ENCODE measurements at regions not wholly inside any gene's neighbourhood (a gene's known extent, or its start where the extent isn't known, plus 50 kb on each side); places are given as distances from the start of the nearest gene placed in this dataset.
"Not testable (repeated sequence)": the region's sequence is repeated elsewhere in the genome, so short reads cannot be mapped to it uniquely, and the experiment has no call there.

DNA sequence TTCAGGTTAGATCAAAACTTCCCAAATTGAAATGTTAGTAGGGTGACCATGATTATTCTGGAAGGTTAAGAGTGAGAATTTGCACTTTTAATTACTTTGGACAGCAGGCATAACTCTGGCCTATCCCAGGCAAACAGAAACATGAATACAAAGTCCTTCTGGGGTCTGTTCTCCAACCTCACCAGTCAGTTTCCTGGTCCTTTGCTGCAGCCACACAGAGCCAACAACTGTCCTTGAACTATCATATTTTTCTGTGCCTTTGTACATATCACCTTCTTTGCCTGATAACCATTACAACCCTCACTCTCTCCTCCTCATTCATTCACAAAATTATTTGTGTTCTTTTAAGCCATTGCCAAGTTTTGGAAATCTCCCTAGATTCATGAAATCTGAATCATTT lies 126.0 kb upstream of the GBE1 start:
- DNase-seq: no peak

DNA sequence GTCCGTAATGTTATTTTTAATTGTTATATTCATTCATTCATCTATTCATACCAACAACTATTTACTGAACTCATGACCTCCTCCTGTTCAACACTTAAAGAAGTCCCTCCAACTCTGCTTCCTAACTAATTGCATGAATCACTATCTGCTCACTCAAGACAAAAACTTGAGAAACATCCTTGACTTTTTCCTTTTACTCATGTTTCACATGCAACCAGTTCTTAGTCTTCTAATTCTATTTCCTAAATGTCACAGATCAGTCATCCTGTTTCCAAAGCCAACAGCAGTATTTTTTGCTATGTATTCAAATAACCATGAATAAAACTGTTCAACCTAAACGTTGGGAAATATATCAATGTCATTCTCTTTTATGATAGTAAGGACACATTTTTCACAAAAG lies 124.6 kb upstream of the GBE1 start:
- DNase-seq: no peak

DNA sequence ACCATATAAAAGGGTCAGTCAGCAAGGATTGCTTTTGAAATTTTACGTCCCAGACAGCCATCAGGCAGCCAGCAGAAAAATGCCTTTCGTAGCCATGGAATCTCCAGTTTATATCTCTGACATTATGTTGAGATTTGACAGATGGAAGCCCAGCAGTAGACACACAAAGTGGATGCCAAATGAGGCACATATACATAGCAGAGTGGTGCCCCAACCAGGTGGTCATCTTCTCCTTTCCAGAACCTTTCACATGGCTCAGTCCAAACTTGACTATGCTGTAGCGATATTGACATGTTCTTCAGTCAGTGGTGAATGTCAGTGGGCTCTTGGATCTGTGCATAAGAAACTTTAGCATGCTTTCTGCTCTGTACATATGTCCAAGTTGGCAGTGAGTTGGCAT lies 123.3 kb upstream of the GBE1 start:
- DNase-seq: no peak

DNA sequence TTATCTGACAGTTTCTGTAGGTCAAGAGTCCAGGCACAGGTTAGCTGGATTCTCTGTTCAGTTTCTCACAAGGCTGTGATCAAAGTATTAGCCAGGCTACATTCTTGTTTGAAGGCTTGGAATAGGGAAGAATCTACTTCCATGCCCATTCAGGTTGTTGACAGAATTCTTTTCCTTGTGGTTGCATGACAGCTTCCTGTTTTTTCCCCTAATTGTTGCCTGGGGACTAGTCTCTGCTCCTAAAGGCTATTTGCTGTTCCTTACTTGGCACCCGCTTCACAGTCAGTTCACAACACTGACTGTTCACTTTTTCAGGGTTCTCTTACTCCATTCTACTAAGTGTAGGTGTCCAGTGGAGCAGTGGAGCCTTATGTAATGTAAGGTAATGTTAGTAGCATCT lies 115.4 kb upstream of the GBE1 start:
- DNase-seq: no peak

DNA sequence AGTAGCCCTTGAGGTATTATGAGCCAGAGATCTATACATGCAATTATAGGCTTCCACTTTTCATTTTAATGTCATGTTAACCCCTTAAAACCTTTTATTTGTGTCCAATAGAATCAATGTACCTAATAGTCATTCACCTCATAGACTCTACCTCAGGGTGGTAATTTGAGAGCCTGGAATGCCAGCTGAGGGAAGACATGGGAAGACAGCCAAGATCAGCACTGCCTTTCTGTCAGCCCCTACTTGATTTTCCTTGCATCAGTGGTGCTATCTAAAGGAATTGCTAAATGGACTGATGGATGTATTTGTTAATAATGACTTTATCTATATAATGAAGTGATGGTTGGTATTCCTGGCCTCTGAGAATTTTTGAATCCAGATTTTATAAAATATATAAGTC lies 113.3 kb upstream of the GBE1 start:
- DNase-seq: no peak

DNA sequence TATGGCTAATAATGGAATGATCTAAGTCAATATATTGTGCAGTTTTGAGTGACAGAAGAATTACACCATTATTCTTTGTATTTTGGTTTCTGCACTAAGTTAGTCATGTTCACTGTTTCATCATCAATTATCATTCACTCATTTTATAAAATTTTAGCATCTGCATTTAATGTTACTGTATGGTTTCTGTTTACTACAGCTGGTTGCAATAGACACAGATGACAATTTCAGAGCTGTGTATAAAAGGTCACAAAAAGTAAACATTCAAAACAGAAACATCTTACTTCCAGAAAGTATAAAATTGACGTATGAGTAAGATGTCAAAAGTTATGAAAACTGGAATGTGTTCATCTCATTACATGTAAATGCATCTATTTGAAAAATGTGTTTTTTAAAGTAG lies 111.1 kb upstream of the GBE1 start:
- no peak for DNase-seq

DNA sequence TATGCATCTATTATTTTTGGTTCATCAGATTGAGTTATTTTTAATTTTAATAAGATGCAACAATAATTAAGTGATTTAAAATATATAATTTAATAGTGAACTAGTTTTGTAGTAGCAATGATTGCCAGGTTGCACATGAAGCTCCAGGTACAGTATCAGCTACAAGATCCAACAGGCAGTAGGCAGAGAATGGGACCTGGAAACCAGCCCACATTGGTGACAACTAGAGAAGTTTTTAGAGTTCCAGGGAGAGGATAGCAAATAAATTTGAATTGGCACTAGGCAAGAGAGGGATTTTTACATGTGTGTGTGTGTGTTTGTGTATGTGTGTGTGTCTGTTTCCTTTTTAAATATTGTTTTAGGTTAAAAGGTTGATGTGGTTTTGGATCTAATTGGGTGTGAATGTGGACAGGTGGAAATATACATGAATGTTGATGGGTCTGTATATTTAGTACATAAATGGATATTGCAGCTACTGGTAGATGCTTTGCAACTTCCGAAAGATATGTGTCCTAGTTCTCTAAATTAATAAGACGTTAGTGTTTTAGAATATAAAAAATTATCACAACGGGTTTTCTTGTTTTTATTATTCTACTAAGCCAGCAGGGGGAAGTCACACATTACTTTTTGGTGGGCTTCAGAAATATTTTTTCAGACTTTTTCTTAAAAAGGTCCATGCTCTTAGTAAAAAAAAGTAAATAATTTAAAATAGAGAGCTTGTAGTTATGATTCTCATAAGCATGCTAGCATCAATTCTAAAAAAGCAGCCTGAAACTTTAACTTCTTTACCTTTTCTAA lies 110.1 kb upstream of the GBE1 start:
- no peak for DNase-seq

DNA sequence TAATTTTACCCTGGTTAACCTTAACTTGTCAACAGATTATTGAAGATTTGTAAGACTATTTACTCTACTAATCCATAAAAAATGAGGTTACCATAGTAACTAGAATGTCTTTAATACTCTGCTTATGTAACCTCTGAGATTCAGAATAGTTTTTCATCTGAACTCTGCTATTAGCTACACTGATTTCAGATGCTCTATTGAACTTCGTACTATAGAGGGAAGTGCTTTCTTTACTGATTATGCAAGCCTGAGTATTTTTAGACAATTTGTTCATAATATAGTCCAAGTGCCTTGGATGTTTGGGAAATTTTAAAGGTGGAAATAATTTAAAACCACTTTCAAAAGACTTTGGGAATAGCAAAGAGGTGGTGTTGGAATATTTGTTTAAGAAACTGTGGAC lies 107.9 kb upstream of the GBE1 start:
- no peak for DNase-seq

DNA sequence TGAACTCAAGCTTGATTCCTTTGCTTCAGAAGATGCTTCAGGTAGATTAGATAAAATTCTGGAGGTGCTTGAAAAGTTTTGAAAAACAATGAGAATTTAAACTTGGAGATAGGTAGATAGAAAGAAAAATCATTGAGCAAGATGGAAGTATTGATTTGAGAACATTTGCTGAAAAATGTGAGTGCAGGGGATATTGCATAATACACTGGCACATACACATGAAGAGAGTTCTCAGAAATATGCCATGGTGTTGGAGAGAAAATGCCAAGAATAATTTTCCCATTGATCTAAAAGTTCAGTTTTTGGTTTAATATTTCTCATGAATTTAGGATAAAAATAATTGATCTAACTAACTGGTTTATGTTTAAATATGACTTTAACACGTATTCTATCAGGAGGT lies 107.2 kb upstream of the GBE1 start:
- DNase-seq: no peak

DNA sequence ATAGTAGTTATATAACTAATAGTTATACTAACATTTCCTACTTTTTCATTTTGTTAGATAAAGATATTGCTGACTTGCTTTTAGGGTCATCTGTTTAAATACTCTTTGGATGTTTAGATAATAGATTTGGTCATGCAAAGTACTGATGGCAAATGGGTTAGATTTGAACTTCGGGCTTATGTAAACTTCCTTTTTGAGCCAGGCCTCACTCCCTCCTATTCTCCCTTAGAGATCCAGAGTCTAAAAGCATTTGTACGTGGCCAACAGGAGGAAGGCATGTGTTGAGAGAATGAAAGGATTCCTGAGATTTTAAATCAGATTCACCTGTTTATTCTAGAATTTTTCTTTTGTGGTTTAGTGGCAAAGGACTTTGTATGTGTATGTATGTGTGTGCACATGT lies 106.4 kb upstream of the GBE1 start:
- DNase-seq: no peak

DNA sequence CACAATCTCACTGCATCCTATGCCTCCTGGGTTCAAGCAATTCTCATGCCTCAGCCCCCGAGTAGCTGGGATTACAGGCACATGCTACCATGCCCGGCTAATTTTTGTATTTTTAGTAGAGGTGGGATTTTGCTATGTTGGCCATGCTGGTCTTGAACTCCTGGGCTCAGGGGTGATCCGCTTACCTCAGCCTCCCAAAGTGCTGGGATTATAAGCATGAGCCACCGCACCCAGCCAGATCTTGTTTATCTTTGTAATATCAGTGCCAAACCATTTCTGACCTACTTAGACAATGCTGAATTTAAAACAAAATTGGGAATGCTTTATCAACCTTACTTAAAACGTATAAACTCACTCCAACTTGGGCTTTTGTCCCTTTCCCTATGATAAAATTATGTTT lies 103.7 kb upstream of the GBE1 start:
- DNase-seq: not testable (repeated sequence)

DNA sequence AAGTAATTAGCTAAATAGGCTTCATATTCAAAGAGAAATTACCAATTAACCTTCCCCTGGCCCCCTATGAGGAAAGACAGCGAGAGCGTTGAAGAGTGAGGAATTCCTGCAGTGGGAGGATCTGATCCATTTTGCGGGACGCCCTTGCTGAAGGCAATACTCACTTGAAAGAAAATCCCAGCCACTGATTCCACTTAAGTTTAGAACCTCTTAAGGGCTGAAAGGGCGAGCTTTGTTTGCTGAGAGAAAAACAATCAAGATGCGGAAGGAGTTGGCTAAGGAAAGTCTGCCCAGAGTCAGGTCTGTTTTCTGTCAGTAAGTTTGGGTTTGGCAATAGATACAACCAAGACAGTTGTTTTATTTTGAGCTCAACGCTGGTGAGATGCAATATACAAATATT lies 102.8 kb upstream of the GBE1 start:
- no peak for DNase-seq

DNA sequence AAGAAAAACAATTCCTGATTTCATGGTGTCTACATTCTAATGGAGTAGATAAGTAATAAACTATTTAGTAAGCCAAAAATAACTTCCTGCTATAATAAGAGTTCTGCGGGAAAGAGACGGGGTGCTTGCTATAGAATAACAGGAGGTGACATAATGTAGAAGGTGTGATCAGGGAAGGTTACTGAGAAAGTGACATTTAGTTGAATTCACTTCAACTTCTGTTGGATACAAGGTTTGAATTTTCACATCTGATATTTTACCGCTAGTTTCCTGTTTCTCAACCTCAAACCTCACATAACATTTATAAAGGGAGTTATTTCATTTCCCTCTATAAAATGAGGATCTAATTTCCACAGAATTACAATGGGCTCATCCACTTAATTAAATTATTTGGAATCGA lies 102.3 kb upstream of the GBE1 start:
- DNase-seq: no peak

DNA sequence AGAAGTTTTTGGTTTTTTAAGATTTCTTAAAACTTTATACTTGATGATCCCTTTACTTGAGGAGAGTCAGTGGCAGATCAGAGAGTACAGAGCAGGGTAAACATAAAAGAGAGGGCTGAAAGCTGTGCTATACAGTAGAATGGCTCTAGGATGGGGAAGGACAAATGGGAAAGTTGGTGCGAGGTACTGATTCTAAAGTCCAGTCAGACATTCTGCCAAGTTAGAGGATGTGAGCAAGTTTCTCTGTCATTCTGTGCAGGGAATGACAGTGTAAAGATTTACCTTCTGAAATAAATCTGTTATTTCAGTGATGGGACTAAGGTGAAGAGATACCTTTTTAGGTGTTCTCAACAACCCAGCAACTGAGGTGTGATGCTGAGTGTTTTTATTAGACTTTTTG lies 100.1 kb upstream of the GBE1 start:
- DNase-seq: no peak

DNA sequence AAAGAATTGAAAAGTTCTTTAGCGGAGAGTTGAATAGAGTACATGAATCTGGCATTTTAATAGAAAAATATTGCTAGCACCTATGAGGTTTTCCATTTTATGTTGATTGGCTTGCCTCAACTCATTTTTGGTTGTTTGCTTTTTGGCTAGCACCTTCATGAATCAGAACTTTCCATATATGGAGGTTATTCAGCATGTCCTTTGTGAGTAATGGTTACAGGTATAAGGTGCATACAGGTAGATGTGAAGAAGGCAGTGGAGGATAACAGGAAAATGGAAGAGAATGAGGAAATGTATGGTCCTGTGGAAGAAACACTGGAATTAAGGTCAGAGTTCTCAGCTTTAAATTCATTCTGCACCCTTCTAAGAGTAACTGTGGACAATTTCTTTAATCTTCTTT lies 98.1 kb upstream of the GBE1 start:
- no peak for DNase-seq

DNA sequence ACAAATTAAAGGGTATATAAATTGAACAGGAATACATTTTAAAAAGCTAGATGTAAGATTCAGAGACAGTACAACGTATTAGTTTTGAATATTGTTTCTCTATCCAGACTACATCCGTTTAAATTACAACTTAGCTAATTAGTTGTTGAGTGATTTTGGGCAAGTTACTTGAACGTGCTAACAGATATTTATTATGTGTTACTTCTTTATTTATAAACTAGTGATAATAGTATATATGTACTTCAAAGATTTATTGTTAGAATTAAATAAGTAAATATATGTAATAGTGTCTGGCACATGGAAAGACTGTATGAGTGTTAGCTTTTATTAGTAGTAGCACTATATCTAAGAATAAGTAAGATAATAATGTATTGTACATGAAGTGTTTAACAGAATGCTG lies 92.0 kb upstream of the GBE1 start:
- no peak for DNase-seq

DNA sequence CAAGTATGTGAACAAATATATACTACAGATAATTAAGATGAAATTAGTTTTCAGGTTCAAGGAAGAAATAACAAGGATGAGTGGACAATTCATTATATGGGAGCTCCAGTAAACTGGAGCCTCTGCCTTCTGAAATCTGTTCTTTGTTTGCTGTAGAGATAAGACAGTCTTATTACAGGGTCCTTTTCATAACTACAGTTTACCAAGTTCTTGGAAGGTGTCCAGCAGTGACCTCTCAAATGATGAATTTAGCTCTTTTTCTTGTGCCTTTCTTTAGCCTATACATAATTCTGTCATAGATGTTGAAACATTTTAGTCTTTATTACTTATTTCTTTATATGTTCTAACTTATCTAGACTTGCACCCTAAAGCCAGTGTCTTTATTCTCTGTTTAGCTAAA lies 89.7 kb upstream of the GBE1 start:
- no peak for DNase-seq

DNA sequence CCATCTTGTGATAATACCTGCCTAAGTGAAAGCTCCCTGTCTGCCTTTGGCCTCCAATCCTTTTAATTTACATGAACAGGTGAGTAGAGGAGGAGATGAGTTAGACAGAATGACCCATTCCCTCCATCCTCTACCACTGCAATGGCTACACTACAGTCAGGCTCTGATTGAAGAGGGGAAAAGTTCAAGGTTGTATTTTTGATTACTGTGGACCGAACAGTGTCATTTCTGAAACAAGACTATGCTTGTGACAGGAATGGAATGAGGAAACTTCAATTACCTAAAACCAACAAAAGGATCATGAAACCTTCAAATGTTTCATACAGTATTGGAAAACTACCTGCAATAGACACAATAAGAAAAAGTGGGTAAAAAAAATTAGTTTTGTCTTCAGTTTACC lies 85.5 kb upstream of the GBE1 start:
- no peak for DNase-seq

DNA sequence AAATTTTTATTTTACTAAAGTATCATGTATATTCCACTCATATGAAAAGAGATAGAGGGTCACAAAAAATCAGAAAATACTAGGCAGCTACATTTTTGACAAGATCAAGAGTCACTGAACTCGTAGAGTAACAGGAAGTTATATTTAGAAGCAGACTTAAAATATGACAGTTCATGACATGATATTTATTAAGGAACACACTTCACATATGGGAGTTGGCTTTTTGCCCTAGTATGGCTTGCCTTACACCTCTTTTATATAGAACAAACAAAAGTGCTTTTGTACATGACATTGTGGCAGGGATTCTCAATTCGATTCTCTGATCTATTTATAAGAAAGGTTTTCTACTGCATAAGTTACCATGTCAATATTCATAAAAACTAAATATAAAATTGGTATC lies 80.1 kb upstream of the GBE1 start:
- DNase-seq: no peak

DNA sequence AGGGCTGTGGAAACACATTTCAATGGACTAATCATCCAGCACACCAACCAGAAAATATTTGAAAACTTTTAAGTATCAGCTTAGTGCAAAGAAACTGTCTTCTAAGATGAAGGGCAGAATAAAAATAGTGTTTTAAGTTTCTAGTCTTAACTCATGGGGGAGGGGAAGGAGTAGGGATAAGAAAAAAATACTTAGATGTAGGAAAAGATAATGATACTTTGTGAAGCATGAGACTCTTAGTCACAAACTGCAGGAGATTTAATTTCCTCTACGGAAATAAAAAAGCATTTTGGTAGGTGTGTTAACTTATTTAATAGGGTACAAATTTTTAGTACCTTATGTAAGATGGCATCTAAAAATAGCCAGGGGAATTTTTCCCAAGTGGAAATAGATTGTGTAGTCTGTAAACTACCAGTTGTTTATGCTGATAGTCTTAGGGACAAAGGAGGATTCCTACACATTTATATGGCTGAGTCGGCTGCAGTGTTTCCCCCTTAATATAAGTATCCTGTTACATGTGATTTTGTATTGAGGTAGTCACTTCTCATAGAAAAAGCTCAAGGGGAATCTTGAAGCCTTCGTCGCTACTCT lies 78.2 kb upstream of the GBE1 start:
- DNase-seq: no peak

DNA sequence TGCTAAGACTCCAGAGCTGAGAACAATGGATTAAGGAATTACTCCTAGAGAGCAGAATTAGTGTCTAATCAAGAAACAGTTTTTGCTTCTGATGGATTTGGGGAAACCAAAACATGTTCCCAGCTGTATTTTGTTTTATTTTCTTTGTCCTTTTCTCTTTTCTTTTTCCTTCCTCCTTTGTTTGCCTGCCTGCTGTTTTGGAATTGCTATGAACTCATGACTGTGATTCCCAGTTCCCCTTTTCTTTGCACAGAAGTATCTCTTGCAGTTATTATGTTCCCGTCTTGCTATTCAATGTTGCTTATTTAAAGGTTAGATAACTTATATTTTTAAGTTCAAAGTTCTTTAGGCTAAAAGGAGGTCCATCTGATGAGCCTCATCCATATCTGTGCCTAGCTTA lies 77.0 kb upstream of the GBE1 start:
- DNase-seq: no peak

DNA sequence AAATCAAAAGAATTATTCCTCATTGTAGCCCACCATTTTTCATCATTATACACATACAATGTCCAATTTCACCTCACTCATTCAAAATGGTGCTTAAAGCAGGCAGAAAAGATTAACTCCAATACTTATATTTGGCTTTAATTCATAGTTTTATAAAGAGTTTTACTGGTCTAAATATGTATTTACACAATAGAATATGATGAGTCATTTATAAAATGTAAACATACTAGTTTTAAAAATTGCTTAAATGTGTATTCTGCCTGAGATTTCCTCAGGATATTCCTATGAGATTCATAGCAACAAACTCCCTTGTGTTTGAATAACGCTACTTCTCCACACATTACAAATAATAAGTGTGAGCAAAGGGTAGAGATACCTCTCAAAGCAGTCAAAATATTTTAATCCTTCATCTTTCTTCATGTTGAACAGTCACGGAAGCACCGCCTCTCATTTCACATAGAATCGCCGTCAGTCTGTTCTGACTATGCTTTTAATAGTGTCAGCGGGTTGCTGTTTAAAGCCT lies 75.7 kb upstream of the GBE1 start:
- DNase-seq: no peak

DNA sequence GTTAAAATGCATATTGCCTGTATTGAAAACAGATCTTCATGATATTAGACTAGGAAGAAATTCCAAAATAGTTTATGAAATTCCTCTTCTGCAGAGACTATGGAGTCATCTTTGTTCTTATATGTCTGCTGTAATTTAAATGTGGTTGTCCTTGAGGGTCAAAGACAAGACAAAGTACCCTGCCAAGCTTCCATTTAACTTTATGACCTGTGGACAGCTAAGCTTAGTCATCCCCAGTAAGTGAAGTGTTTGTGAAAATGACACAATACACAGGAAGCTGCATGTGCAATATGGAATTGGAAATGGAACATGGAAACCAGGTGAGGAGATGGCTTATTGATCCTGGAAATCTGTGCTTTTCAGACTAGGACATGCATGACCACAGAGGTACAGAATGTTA lies 68.5 kb upstream of the GBE1 start:
- DNase-seq: no peak

DNA sequence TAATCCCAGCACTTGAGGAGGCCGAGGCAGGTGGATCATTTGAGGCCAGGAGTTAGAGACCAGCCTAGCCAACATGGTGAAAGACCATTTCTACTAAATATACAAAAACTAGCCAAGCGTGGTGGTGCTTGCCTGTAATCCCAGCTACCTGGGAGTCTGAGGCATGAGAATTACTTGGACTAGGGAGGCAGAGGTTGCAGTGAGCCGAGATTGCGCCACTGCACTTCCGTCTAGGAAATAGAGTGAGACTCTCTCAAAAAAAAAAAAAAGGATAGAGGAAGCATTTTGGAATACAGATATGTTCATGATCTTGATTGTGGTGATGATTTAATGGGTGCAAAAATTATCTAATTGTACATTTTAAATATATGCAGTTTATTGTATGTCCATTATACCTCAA lies 67.8 kb upstream of the GBE1 start:
- not testable (repeated sequence) for DNase-seq

DNA sequence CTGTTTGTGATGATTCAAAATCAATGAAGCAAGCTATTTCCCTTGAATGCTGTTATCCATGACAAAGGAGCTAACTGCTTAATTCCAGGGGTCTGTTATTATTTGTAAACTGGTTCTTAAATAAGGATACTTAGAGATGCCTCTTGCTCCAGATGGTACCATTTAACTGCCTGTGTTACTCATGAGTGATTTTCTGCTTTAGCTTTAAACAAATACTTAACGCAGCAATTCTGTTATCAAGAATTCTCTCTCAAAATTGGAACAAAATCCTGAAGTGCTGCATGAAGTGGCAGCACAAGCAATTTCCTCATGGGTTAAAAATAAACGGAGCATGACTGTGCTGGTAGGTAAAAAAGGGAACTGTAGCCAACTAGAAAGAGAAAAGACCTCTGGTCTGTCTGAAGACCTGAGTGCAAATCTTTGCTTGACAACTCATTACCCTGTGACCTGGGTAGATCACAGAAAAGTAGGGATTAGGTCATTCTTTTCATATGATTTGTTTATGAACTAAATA lies 62.5 kb upstream of the GBE1 start:
- no peak for DNase-seq

All from left hindlimb (tissue), 1 donor.